CD4-positive, alpha-beta T cell (primary cell): ENCODE measurements at regions not wholly inside any gene's neighbourhood (a gene's known extent, or its start where the extent isn't known, plus 50 kb on each side); places are given as distances from the start of the nearest gene placed in this dataset.

Experiments
- ATAC-seq: fragments of 200-7000 bp; cut with Tn5 transposase; one replicate; pipeline ENCODE4 v1.10.0; 2022; ENCODE audit warnings: mild to moderate bottlenecking; ENCODE audit not compliant: poor library complexity
- CTCF ChIA-PET: fragments of 350-600 bp; sonication (Branson Sonifier 250); formaldehyde crosslinking; loops from one replicate; lab custom pipeline; 2021; ENCODE audit warnings: antibody characterized with exemption, inconsistent platforms; lab: Charles Lee
- POLR2A ChIA-PET: fragments of 350-600 bp; sonication (Branson Sonifier 250); formaldehyde crosslinking; loops from one replicate; lab custom pipeline; 2021; ENCODE audit warnings: antibody characterized with exemption, inconsistent platforms; lab: Charles Lee
- DNase-seq, 14 experiments: peaks; one replicate each; pipeline ENCODE4 v3.0.0-alpha.2; 2013 to 2020; ENCODE audit warnings: mixed read lengths in 2 of 14
- H3K27ac ChIP-seq, 2 donors: one replicate each; pipeline versions ENCODE4 v1.5.1 to v1.7.0; 2013; ENCODE audit warnings: low read length in 2 of 2, low read depth in 1 of 2, mild to moderate bottlenecking in 1 of 2
- H3K27me3 ChIP-seq, 2 experiments: 1 replicate in 1 of 2; 2 replicates in 1 of 2; pipeline versions ENCODE4 v1.6.1 to v1.7.0; 2013; ENCODE audit warnings: low read length in 2 of 2, control low read depth in 1 of 2, mild to moderate bottlenecking in 1 of 2, moderate library complexity in 1 of 2; ENCODE audit not compliant: insufficient read depth in 2 of 2, control insufficient read depth in 1 of 2
- H3K36me3 ChIP-seq: one replicate; pipeline ENCODE4 v1.6.1; 2013; ENCODE audit warnings: low read length, control low read depth; ENCODE audit not compliant: insufficient read depth
- H3K4me1 ChIP-seq: one replicate; pipeline ENCODE4 v1.6.1; 2013; ENCODE audit warnings: low read length, control low read depth; ENCODE audit not compliant: insufficient read depth
- H3K4me3 ChIP-seq: one replicate; pipeline ENCODE4 v1.5.1; 2013; ENCODE audit warnings: mild to moderate bottlenecking, low read length, moderate library complexity
- H3K9me3 ChIP-seq, 2 experiments: 1 replicate in 1 of 2; 2 replicates in 1 of 2; pipeline versions ENCODE4 v1.6.1 to v1.7.0; 2013; ENCODE audit warnings: low read length in 2 of 2, mild to moderate bottlenecking in 2 of 2, control low read depth in 1 of 2, moderate library complexity in 1 of 2; ENCODE audit not compliant: control insufficient read depth in 1 of 2, insufficient read depth in 1 of 2
- H3K27ac Mint-ChIP-seq: one replicate; pipeline ENCODE4 v1.8.0; 2020; ENCODE audit warnings: mixed read lengths
- H3K27me3 Mint-ChIP-seq: one replicate; pipeline ENCODE4 v1.8.0; 2021; ENCODE audit warnings: mixed read lengths
- H3K36me3 Mint-ChIP-seq: one replicate; pipeline ENCODE4 v1.8.0; 2021; ENCODE audit warnings: low read depth, mixed read lengths
- H3K4me1 Mint-ChIP-seq: one replicate; pipeline ENCODE4 v1.8.0; 2021; ENCODE audit warnings: low read depth, mixed read lengths
- H3K4me3 Mint-ChIP-seq: one replicate; pipeline ENCODE4 v1.8.0; 2020; ENCODE audit warnings: mild to moderate bottlenecking, mixed read lengths
- H3K9me3 Mint-ChIP-seq: one replicate; pipeline ENCODE4 v1.8.0; 2020; ENCODE audit warnings: mixed read lengths
- CTCF ChIP-seq: fragments of 200-600 bp; IDR thresholded peaks from one replicate; pipeline ENCODE4 v1.8.0; 2022; ENCODE audit warnings: antibody characterized with exemption, mild to moderate bottlenecking
- intact Hi-C, 2 experiments: fragments of 100-400 bp; cut with DNase I in 1 of 2; cut with micrococcal nuclease in 1 of 2; formaldehyde crosslinking; loops; one replicate each; pipeline versions ENCODE4 v1.15.1 to v1.9.0; 2023 to 2025; cut with DNase I, micrococcal nuclease

GRCh38 chr1:25068829-25069228 lies 138.8 kb upstream of the RUNX3 start:
- H3K27ac ChIP-seq: no peak overlapping the region
- POLR2A ChIA-PET: no interaction called here
- peaks cover 0 to 3% of the 10 kb centered on the region in 2 experiments for H3K9me3 ChIP-seq
- no peaks in the 10 kb centered on the region for H3K27me3 ChIP-seq
- H3K9me3 Mint-ChIP-seq: no peaks in the 10 kb centered on the region
- H3K27ac Mint-ChIP-seq: no peak overlapping the region
- CTCF ChIA-PET: interaction anchor here (1.1 kb wide), 1 partner anchor 136 kb away, joined by 3 read pairs; no protein-coding TSS in a partner anchor
- no peak for ATAC-seq
- no peaks in the 10 kb centered on the region for H3K36me3 ChIP-seq
- no peak for TF ChIP-seq CTCF
- DNase-seq: peak in 3 of 14 experiments; percentile 29 to 41 (median 31)
- intact Hi-C loops: no loop called here
- H3K4me1 Mint-ChIP-seq: no peaks in the 10 kb centered on the region
- no peaks in the 10 kb centered on the region for H3K27me3 Mint-ChIP-seq
- H3K4me3 Mint-ChIP-seq: no peak overlapping the region
- no peak overlapping the region for H3K4me3 ChIP-seq
- H3K4me1 ChIP-seq: peaks cover 22% of the 10 kb centered on the region
- no peaks in the 10 kb centered on the region for H3K36me3 Mint-ChIP-seq

- Histone ChIP-seq H3K27ac (no peak overlapping the region), H3K9me3 (peaks cover 0 to 3% of the 10 kb centered on the region in 2 experiments), H3K4me3 (no peak overlapping the region), H3K27me3 (no peaks in the 10 kb centered on the region), H3K4me1 (peaks cover 22% of the 10 kb centered on the region), H3K36me3 (no peaks in the 10 kb centered on the region)
- ChIA-PET CTCF (interaction anchor here (1.1 kb wide), 1 partner anchor 136 kb away, joined by 3 read pairs; no protein-coding TSS in a partner anchor), POLR2A (no interaction called here)
- H3K4me3 Mint-ChIP-seq: no peak overlapping the region
- no peaks in the 10 kb centered on the region for H3K4me1 Mint-ChIP-seq
- no peak for ATAC-seq
- TF ChIP-seq CTCF: no peak
- DNase-seq: no peak
- intact Hi-C loops: no loop called here
- no peak overlapping the region for H3K27ac Mint-ChIP-seq
- no peaks in the 10 kb centered on the region for H3K9me3 Mint-ChIP-seq
- H3K27me3 Mint-ChIP-seq: no peaks in the 10 kb centered on the region
- no peaks in the 10 kb centered on the region for H3K36me3 Mint-ChIP-seq
Measured at GRCh38 chr1:25068316-25068715, 138.2 kb upstream of the RUNX3 start.

- TF ChIP-seq CTCF: no peak
- H3K4me3 Mint-ChIP-seq: no peak overlapping the region
- peaks cover 22% of the 10 kb centered on the region for H3K4me1 ChIP-seq
- no peaks in the 10 kb centered on the region for H3K4me1 Mint-ChIP-seq
- ChIA-PET CTCF (no interaction called here), POLR2A (no interaction called here)
- ATAC-seq (no peak), DNase-seq (no peak)
- no peak overlapping the region for H3K27ac Mint-ChIP-seq
- H3K27me3 ChIP-seq: no peaks in the 10 kb centered on the region
- intact Hi-C loops: no loop called here
- no peaks in the 10 kb centered on the region for H3K27me3 Mint-ChIP-seq
- H3K9me3 Mint-ChIP-seq: no peaks in the 10 kb centered on the region
- no peaks in the 10 kb centered on the region for H3K36me3 ChIP-seq
- H3K4me3 ChIP-seq: no peak overlapping the region
- H3K36me3 Mint-ChIP-seq: no peaks in the 10 kb centered on the region
- H3K9me3 ChIP-seq: peaks cover 0 to 3% of the 10 kb centered on the region in 2 experiments
- no peak overlapping the region for H3K27ac ChIP-seq
Measured at GRCh38 chr1:25067518-25068251, 137.6 kb upstream of the RUNX3 start.
